Hepatocyte (in vitro differentiated cells): ENCODE measurements at regions not wholly inside any gene's neighbourhood (a gene's known extent, or its start where the extent isn't known, plus 50 kb on each side); places are given as distances from the start of the nearest gene placed in this dataset.
A peak's percentile ranks its signal among the peaks of the same experiment; 100 is the strongest.

Source experiments
- DNase-seq: peaks from one replicate; pipeline ENCODE4 v3.0.0-alpha.2; 2016; ENCODE audit warnings: low spot score
- H2AFZ ChIP-seq: fragments of 200-600 bp; sonication (generic); 2 replicates; pipeline ENCODE4 v1.6.0; 2016; ENCODE audit warnings: antibody characterized with exemption, mild to moderate bottlenecking
- H3K27ac ChIP-seq: fragments of 200-600 bp; sonication (generic); 2 replicates; pipeline ENCODE4 v1.5.1; 2016; ENCODE audit warnings: mild to moderate bottlenecking
- H3K27me3 ChIP-seq: fragments of 200-600 bp; sonication (generic); 2 replicates; pipeline ENCODE4 v1.6.1; 2016
- H3K36me3 ChIP-seq: fragments of 200-600 bp; sonication (generic); replicated peaks from 2 replicates; pipeline ENCODE4 v1.5.1; 2016; ENCODE audit warnings: low read depth; ENCODE audit not compliant: insufficient read depth
- H3K4me1 ChIP-seq: fragments of 200-600 bp; sonication (generic); 2 replicates; pipeline ENCODE4 v1.5.1; 2016; ENCODE audit warnings: mild to moderate bottlenecking, moderate library complexity; ENCODE audit not compliant: insufficient read depth
- H3K4me2 ChIP-seq: fragments of 200-600 bp; sonication (generic); 2 replicates; pipeline ENCODE4 v1.6.0; 2016
- H3K4me3 ChIP-seq: fragments of 200-600 bp; sonication (generic); 2 replicates; pipeline ENCODE4 v1.5.1; 2016; ENCODE audit warnings: mild to moderate bottlenecking
- H3K79me2 ChIP-seq: fragments of 200-600 bp; sonication (generic); 2 replicates; pipeline ENCODE4 v1.6.0; 2017; ENCODE audit warnings: mild to moderate bottlenecking
- H3K9me2 ChIP-seq: fragments of 200-600 bp; sonication (generic); replicated peaks from 2 replicates; pipeline ENCODE4 v1.6.0; 2017; ENCODE audit warnings: mild to moderate bottlenecking; ENCODE audit not compliant: insufficient read depth
- H3K9me3 ChIP-seq: fragments of 200-600 bp; sonication (generic); 2 replicates; pipeline ENCODE4 v1.5.1; 2016; ENCODE audit warnings: low read depth, mild to moderate bottlenecking
- H4K20me1 ChIP-seq: fragments of 200-600 bp; sonication (generic); 2 replicates; pipeline ENCODE4 v1.6.0; 2016; ENCODE audit warnings: mild to moderate bottlenecking; ENCODE audit not compliant: insufficient read depth, poor library complexity, severe bottlenecking
- EZH2 ChIP-seq: fragments of 200-600 bp; sonication (generic); IDR thresholded peaks from 2 replicates; pipeline ENCODE4 v1.6.1; 2016; ENCODE audit warnings: antibody characterized with exemption, mild to moderate bottlenecking, borderline replicate concordance
- EZH2phosphoT487 ChIP-seq: fragments of 200-600 bp; sonication (generic); IDR thresholded peaks from one replicate; pipeline ENCODE4 v1.6.1; 2018; ENCODE audit warnings: antibody characterized with exemption, mild to moderate bottlenecking, low read depth, moderate library complexity; ENCODE audit not compliant: unreplicated experiment, severe bottlenecking
- WGBS: methylation state at CpG from one replicate; pipeline ENCODE4 v1.1.6; 2016; ENCODE audit warnings: low lambda C conversion rate; ENCODE audit errors: missing lambda C conversion rate; 5-methylcytosine and 5-hydroxymethylcytosine counted together
- TF ChIP-seq, protein P1 (sequence below): fragments of 200-600 bp; sonication (generic); IDR thresholded peaks from 2 replicates; pipeline ENCODE4 v1.5.1; 2016; ENCODE audit warnings: antibody characterized with exemption, mild to moderate bottlenecking; ENCODE audit not compliant: poor library complexity

- Histone ChIP-seq H3K9me3 (no peaks in the 10 kb centered on the region), H3K27ac (no peak overlapping the region), H2AFZ (no peak overlapping the region), H3K27me3 (peaks cover 9% of the 10 kb centered on the region), H3K9me2 (no peaks in the 10 kb centered on the region), H3K4me2 (no peak overlapping the region), H3K79me2 (no peaks in the 10 kb centered on the region), H3K4me3 (no peak overlapping the region), H4K20me1 (no peaks in the 10 kb centered on the region), H3K4me1 (peaks cover 4% of the 10 kb centered on the region), H3K36me3 (no peaks in the 10 kb centered on the region)
- 93% methylated on average over 4 of the region's 4 CpGs for WGBS
- DNase-seq: peak; percentile 1
- TF ChIP-seq, protein P1, sequence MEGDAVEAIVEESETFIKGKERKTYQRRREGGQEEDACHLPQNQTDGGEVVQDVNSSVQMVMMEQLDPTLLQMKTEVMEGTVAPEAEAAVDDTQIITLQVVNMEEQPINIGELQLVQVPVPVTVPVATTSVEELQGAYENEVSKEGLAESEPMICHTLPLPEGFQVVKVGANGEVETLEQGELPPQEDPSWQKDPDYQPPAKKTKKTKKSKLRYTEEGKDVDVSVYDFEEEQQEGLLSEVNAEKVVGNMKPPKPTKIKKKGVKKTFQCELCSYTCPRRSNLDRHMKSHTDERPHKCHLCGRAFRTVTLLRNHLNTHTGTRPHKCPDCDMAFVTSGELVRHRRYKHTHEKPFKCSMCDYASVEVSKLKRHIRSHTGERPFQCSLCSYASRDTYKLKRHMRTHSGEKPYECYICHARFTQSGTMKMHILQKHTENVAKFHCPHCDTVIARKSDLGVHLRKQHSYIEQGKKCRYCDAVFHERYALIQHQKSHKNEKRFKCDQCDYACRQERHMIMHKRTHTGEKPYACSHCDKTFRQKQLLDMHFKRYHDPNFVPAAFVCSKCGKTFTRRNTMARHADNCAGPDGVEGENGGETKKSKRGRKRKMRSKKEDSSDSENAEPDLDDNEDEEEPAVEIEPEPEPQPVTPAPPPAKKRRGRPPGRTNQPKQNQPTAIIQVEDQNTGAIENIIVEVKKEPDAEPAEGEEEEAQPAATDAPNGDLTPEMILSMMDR: no peak
- TF ChIP-seq EZH2: no peak
- TF ChIP-seq EZH2phosphoT487: no peak
Observed at GRCh38 chr22:22951035-22951434, 63.4 kb downstream of the IGLL5 start.

- Histone ChIP-seq H3K9me2 (no peaks in the 10 kb centered on the region), H3K9me3 (no peaks in the 10 kb centered on the region), H3K27me3 (peaks cover 9% of the 10 kb centered on the region), H3K36me3 (no peaks in the 10 kb centered on the region), H2AFZ (no peak overlapping the region), H4K20me1 (no peaks in the 10 kb centered on the region), H3K4me1 (peaks cover 4% of the 10 kb centered on the region), H3K4me3 (no peak overlapping the region), H3K27ac (no peak overlapping the region), H3K79me2 (no peaks in the 10 kb centered on the region), H3K4me2 (no peak overlapping the region)
- WGBS: 78% methylated on average over 6 of the region's 6 CpGs
- DNase-seq: no peak
- TF ChIP-seq, protein P1: no peak
- no peak for TF ChIP-seq EZH2phosphoT487
- no peak for TF ChIP-seq EZH2
Observed at GRCh38 chr22:22952531-22953280, 65.1 kb downstream of the IGLL5 start.

- Histone ChIP-seq H3K36me3 (no peaks in the 10 kb centered on the region), H2AFZ (no peak overlapping the region), H3K4me3 (no peak overlapping the region), H4K20me1 (no peaks in the 10 kb centered on the region), H3K9me2 (no peaks in the 10 kb centered on the region), H3K4me1 (no peaks in the 10 kb centered on the region), H3K27me3 (peaks cover 9% of the 10 kb centered on the region), H3K4me2 (no peak overlapping the region), H3K79me2 (no peaks in the 10 kb centered on the region), H3K9me3 (no peaks in the 10 kb centered on the region), H3K27ac (no peak overlapping the region)
- DNase-seq: no peak
- TF ChIP-seq EZH2 (no peak), EZH2phosphoT487 (no peak)
- TF ChIP-seq, protein P1: no peak
- 67% methylated on average over 5 of the region's 5 CpGs for WGBS
Observed at GRCh38 chr22:22953791-22954190, 66.2 kb downstream of the IGLL5 start.
